Stomach (tissue), 8 donors: ENCODE measurements at regions not wholly inside any gene's neighbourhood (a gene's known extent, or its start where the extent isn't known, plus 50 kb on each side); places are given as distances from the start of the nearest gene placed in this dataset.
A peak's percentile ranks its signal among the peaks of the same experiment; 100 is the strongest.

Experiments
- DNase-seq, 2 donors: peaks; one replicate each; pipeline versions ENCODE4 v3.0.0 to v3.0.0-alpha.2; 2013 to 2019
- H3K27ac ChIP-seq, 5 donors: fragments of 200-600 bp in 4 of 5; sonication (generic) in 4 of 5; one replicate each; pipeline ENCODE4 v1.5.1; 2013 to 2019; ENCODE audit warnings: mild to moderate bottlenecking in 1 of 5, moderate library complexity in 1 of 5
- H3K27me3 ChIP-seq, 3 donors: fragments of 200-600 bp; sonication (generic); one replicate each; pipeline ENCODE4 v1.5.1; 2017 to 2019; ENCODE audit warnings: mixed run types in 1 of 3
- H3K36me3 ChIP-seq, 4 donors: fragments of 200-600 bp; sonication (generic); 1 replicate in 3 of 4; 2 replicates in 1 of 4; pipeline ENCODE4 v1.5.1; 2016 to 2019
- H3K4me1 ChIP-seq, 4 donors: fragments of 200-600 bp; sonication (generic); one replicate each; pipeline ENCODE4 v1.5.1; 2016 to 2019
- H3K4me3 ChIP-seq, 4 donors: fragments of 200-600 bp; sonication (generic) in 3 of 4; one replicate each; pipeline ENCODE4 v1.5.1; 2016 to 2019; ENCODE audit warnings: mild to moderate bottlenecking in 1 of 4
- H3K9me3 ChIP-seq, 4 donors: fragments of 200-600 bp; sonication (generic); one replicate each; pipeline ENCODE4 v1.5.1; 2016 to 2019
- CTCF ChIP-seq, 7 experiments: fragments of 450-650 bp in 4 of 7; fragments of 200-600 bp in 3 of 7; sonication (generic) in 3 of 7; IDR thresholded peaks; one replicate each; pipeline ENCODE4 v1.5.1; 2016 to 2019; ENCODE audit warnings: antibody characterized with exemption in 7 of 7, control low read depth in 2 of 7, mild to moderate bottlenecking in 1 of 7
- EP300 ChIP-seq: sonication (generic); formaldehyde crosslinking; IDR thresholded peaks from one replicate; pipeline ENCODE4 v1.6.1; 2017; ENCODE audit warnings: antibody characterized with exemption
- POLR2A ChIP-seq, 4 donors: fragments of 450-650 bp; IDR thresholded peaks; one replicate each; pipeline ENCODE4 v1.6.1; 2016; ENCODE audit warnings: antibody characterized with exemption in 4 of 4, control low read depth in 2 of 4, mild to moderate bottlenecking in 1 of 4, moderate library complexity in 1 of 4
- POLR2AphosphoS5 ChIP-seq, 3 donors: sonication (generic); formaldehyde crosslinking; IDR thresholded peaks; one replicate each; pipeline ENCODE4 v1.6.1; 2016; ENCODE audit warnings: antibody characterized with exemption in 3 of 3
- WGBS, 5 donors: extraction: QIAGEN DNeasy Blood & Tissue Kit in 3 of 5; methylation state at CpG; one replicate each; pipeline versions ENCODE4 v1.1.5 to v1.1.7; 2013 to 2018; 5-methylcytosine and 5-hydroxymethylcytosine counted together
- intact Hi-C: fragments of 100-400 bp; cut with DNase I; formaldehyde crosslinking; loops from one replicate; pipeline ENCODE4 v1.15.1; 2023; ENCODE audit warnings: low total_unique reads
- donor health status: healthy with polysubstance abuse.
- donor health status: Bipolar disorder and iron deficiency.
- donor health status: healthy.

GRCh38 chr4:25575611-25576010, 80.0 kb upstream of the SLC34A2 start:
- Histone ChIP-seq H3K4me3 (no peak overlapping the region), H3K4me1 (no peaks in the 10 kb centered on the region), H3K36me3 (no peaks in the 10 kb centered on the region), H3K27me3 (peaks cover 0 to 4% (median 0%) of the 10 kb centered on the region in 3 donors), H3K9me3 (no peaks in the 10 kb centered on the region), H3K27ac (no peak overlapping the region)
- TF ChIP-seq CTCF (IDR thresholded peaks at IDR 0.05), result no peak
- no peak for TF ChIP-seq POLR2A (IDR thresholded peaks at IDR 0.05)
- no peak for TF ChIP-seq EP300
- TF ChIP-seq POLR2AphosphoS5 (IDR thresholded peaks at IDR 0.05), result no peak
- WGBS, 5 donors, result 91 to 98% (median 94%) methylated on average over 2 of the region's 2 CpGs
- DNase-seq, result no peak
- intact Hi-C loops, result no loop called here

- H3K9me3 ChIP-seq, result no peaks in the 10 kb centered on the region
- H3K36me3 ChIP-seq, result no peaks in the 10 kb centered on the region
- no peak overlapping the region for H3K27ac ChIP-seq
- no peak for TF ChIP-seq EP300
- TF ChIP-seq POLR2A (IDR thresholded peaks at IDR 0.05), result no peak
- no peak for TF ChIP-seq POLR2AphosphoS5 (IDR thresholded peaks at IDR 0.05)
- TF ChIP-seq CTCF (IDR thresholded peaks at IDR 0.05), result no peak
- H3K4me3 ChIP-seq, result no peak overlapping the region
- H3K4me1 ChIP-seq, result no peaks in the 10 kb centered on the region
- intact Hi-C loops, result no loop called here
- peaks cover 0 to 4% (median 0%) of the 10 kb centered on the region in 3 donors for H3K27me3 ChIP-seq
- no peak for DNase-seq
- 52 to 83% (median 74%) methylated on average over 2 of the region's 2 CpGs for WGBS, 5 donors
Observed at GRCh38 chr4:25578432-25578831, 77.2 kb upstream of the SLC34A2 start.

- Histone ChIP-seq H3K9me3 (no peaks in the 10 kb centered on the region), H3K27ac (peak overlapping the region in 1 of 5 donors; percentile 1), H3K4me1 (no peaks in the 10 kb centered on the region), H3K36me3 (no peaks in the 10 kb centered on the region), H3K27me3 (peaks cover 0 to 4% (median 0%) of the 10 kb centered on the region in 3 donors), H3K4me3 (no peak overlapping the region)
- no peak for TF ChIP-seq POLR2AphosphoS5 (IDR thresholded peaks at IDR 0.05)
- TF ChIP-seq CTCF (IDR thresholded peaks at IDR 0.05), result peak in 3 of 7 experiments; percentile 14 to 21 (median 14)
- no peak for TF ChIP-seq EP300
- 49 to 67% (median 55%) methylated on average over 19 to 23 of the region's 23 CpGs for WGBS, 5 donors
- intact Hi-C loops, result no loop called here
- DNase-seq, result peak in 1 of 2 donors; percentile 49
Observed at GRCh38 chr4:25580633-25581467, 74.8 kb upstream of the SLC34A2 start.

GRCh38 chr4:25585901-25586523, 69.6 kb upstream of the SLC34A2 start:
- intact Hi-C loops, result no loop called here
- WGBS, 5 donors, result 83 to 92% (median 90%) methylated on average over 8 to 9 of the region's 9 CpGs
- Histone ChIP-seq H3K27ac (no peak overlapping the region), H3K27me3 (no peaks in the 10 kb centered on the region), H3K36me3 (no peaks in the 10 kb centered on the region), H3K4me1 (no peaks in the 10 kb centered on the region), H3K9me3 (no peaks in the 10 kb centered on the region), H3K4me3 (no peak overlapping the region)
- DNase-seq, result no peak
- no peak for TF ChIP-seq POLR2A (IDR thresholded peaks at IDR 0.05)
- no peak for TF ChIP-seq POLR2AphosphoS5 (IDR thresholded peaks at IDR 0.05)
- TF ChIP-seq EP300, result no peak

- intact Hi-C loops, result no loop called here
- WGBS, 5 donors, result 75 to 90% (median 84%) methylated on average over 7 of the region's 7 CpGs
- Histone ChIP-seq H3K36me3 (no peaks in the 10 kb centered on the region), H3K4me3 (no peak overlapping the region), H3K9me3 (no peaks in the 10 kb centered on the region), H3K27me3 (no peaks in the 10 kb centered on the region), H3K4me1 (no peaks in the 10 kb centered on the region), H3K27ac (no peak overlapping the region)
- no peak for TF ChIP-seq POLR2AphosphoS5 (IDR thresholded peaks at IDR 0.05)
- no peak for TF ChIP-seq EP300
- no peak for TF ChIP-seq POLR2A (IDR thresholded peaks at IDR 0.05)
- TF ChIP-seq CTCF (IDR thresholded peaks at IDR 0.05), result no peak
- no peak for DNase-seq
Observed at GRCh38 chr4:25588206-25588605, 67.4 kb upstream of the SLC34A2 start.
